Endodermal cell (in vitro differentiated cells): ENCODE measurements at regions not wholly inside any gene's neighbourhood (a gene's known extent, or its start where the extent isn't known, plus 50 kb on each side); places are given as distances from the start of the nearest gene placed in this dataset.

ENCODE experiments used
- DNase-seq: peaks from one replicate; pipeline ENCODE4 v3.0.0-alpha.2; 2017
- H3K27ac ChIP-seq: 2 replicates; pipeline ENCODE4 v1.5.1; 2013; ENCODE audit warnings: mild to moderate bottlenecking, low read depth, low read length, moderate library complexity
- H3K27me3 ChIP-seq: 2 replicates; pipeline ENCODE4 v1.6.1; 2013; ENCODE audit warnings: mild to moderate bottlenecking, low read length, moderate library complexity; ENCODE audit not compliant: insufficient read depth, control insufficient read depth, poor library complexity, severe bottlenecking
- H3K36me3 ChIP-seq: 2 replicates; pipeline ENCODE4 v1.7.0; 2013; ENCODE audit warnings: mild to moderate bottlenecking, low read length, moderate library complexity; ENCODE audit not compliant: control insufficient read depth, insufficient read depth
- H3K4me1 ChIP-seq: one replicate; pipeline ENCODE4 v1.7.0; 2013; ENCODE audit warnings: low read length; ENCODE audit not compliant: control insufficient read depth, insufficient read depth
- H3K4me3 ChIP-seq: 2 replicates; pipeline ENCODE4 v1.5.1; 2013; ENCODE audit warnings: mild to moderate bottlenecking, low read length, moderate library complexity
- H3K9ac ChIP-seq: 2 replicates; pipeline ENCODE4 v1.6.1; 2013; ENCODE audit warnings: mild to moderate bottlenecking, low read length, moderate library complexity; ENCODE audit not compliant: poor library complexity, severe bottlenecking; ENCODE audit errors: extremely low read depth
- H3K9me3 ChIP-seq: 2 replicates; pipeline ENCODE4 v1.6.1; 2013; ENCODE audit warnings: mild to moderate bottlenecking, low read length, moderate library complexity; ENCODE audit not compliant: control insufficient read depth
- H3K27ac Mint-ChIP-seq: 2 replicates; pipeline ENCODE4 v1.8.0; 2020; ENCODE audit warnings: mixed read lengths
- H3K27me3 Mint-ChIP-seq: 2 replicates; pipeline ENCODE4 v1.8.0; 2021; ENCODE audit warnings: mild to moderate bottlenecking, mixed read lengths; ENCODE audit not compliant: insufficient read depth
- H3K36me3 Mint-ChIP-seq: 2 replicates; pipeline ENCODE4 v1.8.0; 2020; ENCODE audit warnings: low read depth, mixed read lengths
- H3K4me1 Mint-ChIP-seq: 2 replicates; pipeline ENCODE4 v1.8.0; 2020; ENCODE audit warnings: mixed read lengths
- H3K4me3 Mint-ChIP-seq: 2 replicates; pipeline ENCODE4 v1.8.0; 2020; ENCODE audit warnings: mild to moderate bottlenecking, moderate library complexity, mixed read lengths
- H3K9me3 Mint-ChIP-seq: 2 replicates; pipeline ENCODE4 v1.8.0; 2020; ENCODE audit warnings: mild to moderate bottlenecking, mixed read lengths
- CTCF ChIP-seq: fragments of 200-600 bp; sonication (generic); conservative IDR thresholded peaks from 2 replicates; pipeline ENCODE4 v1.5.0; 2021; ENCODE audit warnings: antibody characterized with exemption, mild to moderate bottlenecking
- WGBS, 2 experiments: methylation state at CpG; one replicate each; pipeline versions ENCODE4 v1.1.5 to v1.1.7; 2013; ENCODE audit warnings: missing lambda C conversion rate in 2 of 2, mixed read lengths in 1 of 2; ENCODE audit not compliant: insufficient coverage in 1 of 2, insufficient read length in 1 of 2; 5-methylcytosine and 5-hydroxymethylcytosine counted together

- Histone ChIP-seq H3K9me3 (peaks cover 12% of the 10 kb centered on the region), H3K4me3 (no peak overlapping the region), H3K36me3 (no peaks in the 10 kb centered on the region), H3K9ac (no peak overlapping the region), H3K27ac (no peak overlapping the region), H3K4me1 (no peaks in the 10 kb centered on the region), H3K27me3 (no peaks in the 10 kb centered on the region)
- H3K27me3 Mint-ChIP-seq, result peaks cover 7% of the 10 kb centered on the region
- TF ChIP-seq CTCF, result no peak
- H3K4me1 Mint-ChIP-seq, result peaks cover 20% of the 10 kb centered on the region
- no peaks in the 10 kb centered on the region for H3K36me3 Mint-ChIP-seq
- peaks cover 10% of the 10 kb centered on the region for H3K9me3 Mint-ChIP-seq
- H3K4me3 Mint-ChIP-seq, result no peak overlapping the region
- DNase-seq, result no peak
- no peak overlapping the region for H3K27ac Mint-ChIP-seq
- WGBS, 2 experiments, result 84% methylated on average over 5 of the region's 5 CpGs; no CpG with 5 or more reads in 1 of the 2 experiments
Measured at GRCh38 chr17:36839256-36839655, 98.0 kb upstream of the LHX1 start.

- no peaks in the 10 kb centered on the region for H3K36me3 ChIP-seq
- Mint-ChIP-seq H3K36me3 (no peaks in the 10 kb centered on the region), H3K4me1 (peaks cover 32% of the 10 kb centered on the region), H3K27ac (no peak overlapping the region), H3K27me3 (peaks cover 13% of the 10 kb centered on the region), H3K9me3 (peaks cover 10% of the 10 kb centered on the region), H3K4me3 (no peak overlapping the region)
- H3K27me3 ChIP-seq, result no peaks in the 10 kb centered on the region
- no peak overlapping the region for H3K27ac ChIP-seq
- DNase-seq, result no peak
- WGBS, 2 experiments, result 100% methylated on average over 1 of the region's 1 CpG; no CpG with 5 or more reads in 1 of the 2 experiments
- H3K9ac ChIP-seq, result no peak overlapping the region
- no peak for TF ChIP-seq CTCF
- no peak overlapping the region for H3K4me3 ChIP-seq
- peaks cover under 1% of the 10 kb centered on the region for H3K4me1 ChIP-seq
- H3K9me3 ChIP-seq, result peaks cover 12% of the 10 kb centered on the region
Measured at GRCh38 chr17:36840796-36841195, 96.5 kb upstream of the LHX1 start.

- Mint-ChIP-seq H3K4me1 (peaks cover 45% of the 10 kb centered on the region), H3K4me3 (no peak overlapping the region), H3K27me3 (peaks cover 13% of the 10 kb centered on the region), H3K9me3 (peaks cover 10% of the 10 kb centered on the region), H3K27ac (no peak overlapping the region), H3K36me3 (no peaks in the 10 kb centered on the region)
- no peaks in the 10 kb centered on the region for H3K36me3 ChIP-seq
- H3K9ac ChIP-seq, result no peak overlapping the region
- H3K9me3 ChIP-seq, result peaks cover 12% of the 10 kb centered on the region
- peaks cover 15% of the 10 kb centered on the region for H3K4me1 ChIP-seq
- no peak for TF ChIP-seq CTCF
- DNase-seq, result no peak
- no peak overlapping the region for H3K4me3 ChIP-seq
- no peak overlapping the region for H3K27ac ChIP-seq
- H3K27me3 ChIP-seq, result no peaks in the 10 kb centered on the region
- 89 to 93% methylated on average over 5 to 6 of the region's 6 CpGs for WGBS, 2 experiments
Measured at GRCh38 chr17:36842231-36842819, 95.0 kb upstream of the LHX1 start.
